NOMO-1 treated with dmso at 0.1 percent for 144 hours (cell line): ENCODE measurements at regions not wholly inside any gene's neighbourhood (a gene's known extent, or its start where the extent isn't known, plus 50 kb on each side); places are given as distances from the start of the nearest gene placed in this dataset.
"Not testable (repeated sequence)": the region's sequence is repeated elsewhere in the genome, so short reads cannot be mapped to it uniquely, and the experiment has no call there.

Source experiments
- DNase-seq: peaks from one replicate; lab custom pipeline; 2025; ENCODE audit not compliant: unreplicated experiment; lab: John Stamatoyannopoulos, UW

DNA sequence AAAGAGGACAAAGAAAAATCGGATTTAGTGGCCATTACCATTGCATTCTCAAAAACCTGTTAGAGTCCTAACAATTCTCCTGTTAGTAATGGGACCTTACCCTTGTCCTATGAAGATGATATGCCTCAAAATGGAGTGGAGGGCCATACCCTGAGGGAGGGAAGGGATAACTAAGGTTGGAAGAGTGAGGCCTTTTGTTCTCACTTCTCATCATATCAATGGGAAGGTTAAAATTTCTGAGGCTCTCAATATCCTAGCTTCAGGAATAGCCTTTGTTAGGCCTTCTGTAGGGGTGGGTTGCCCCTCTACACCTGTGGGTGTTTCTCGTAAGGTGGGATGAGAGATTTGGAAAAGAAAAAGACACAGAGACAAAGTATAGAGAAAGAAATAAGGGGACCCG is 109.4 kb upstream of the SGIP1 start:
- DNase-seq = not testable (repeated sequence)

DNA sequence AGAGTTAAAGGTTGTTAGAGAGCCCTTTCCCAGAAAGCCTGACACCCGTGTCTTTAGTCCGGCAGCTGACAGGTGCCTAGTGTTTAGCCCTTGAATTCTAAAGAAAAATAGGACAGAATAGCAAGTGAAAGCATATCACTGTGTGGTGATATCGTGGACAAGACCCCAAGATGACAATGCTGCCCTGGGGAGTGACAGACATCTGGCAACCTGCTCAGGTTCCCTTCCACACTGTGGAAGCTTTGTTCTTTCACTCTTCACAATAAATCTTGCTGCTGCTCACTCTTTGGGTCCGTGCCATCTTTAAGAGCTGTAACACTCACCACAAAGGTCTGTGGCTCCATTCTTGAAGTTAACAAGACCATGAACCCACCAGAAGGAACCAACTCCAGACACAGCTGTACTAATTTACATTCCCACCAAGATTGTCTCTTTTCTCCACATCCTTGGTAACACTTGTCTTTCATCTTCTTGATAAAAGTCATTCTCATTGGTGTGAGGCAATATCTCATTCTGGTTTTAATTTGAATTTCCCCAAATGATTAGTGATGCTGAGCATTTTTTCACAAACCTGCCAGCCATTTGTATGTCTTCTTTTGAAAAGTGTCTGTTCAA is 107.6 kb upstream of the SGIP1 start:
- no peak for DNase-seq

- not testable (repeated sequence) for DNase-seq
These were observed 103.1 kb upstream of the SGIP1 start for GRCh38 chr1:66430815-66431214.

DNA sequence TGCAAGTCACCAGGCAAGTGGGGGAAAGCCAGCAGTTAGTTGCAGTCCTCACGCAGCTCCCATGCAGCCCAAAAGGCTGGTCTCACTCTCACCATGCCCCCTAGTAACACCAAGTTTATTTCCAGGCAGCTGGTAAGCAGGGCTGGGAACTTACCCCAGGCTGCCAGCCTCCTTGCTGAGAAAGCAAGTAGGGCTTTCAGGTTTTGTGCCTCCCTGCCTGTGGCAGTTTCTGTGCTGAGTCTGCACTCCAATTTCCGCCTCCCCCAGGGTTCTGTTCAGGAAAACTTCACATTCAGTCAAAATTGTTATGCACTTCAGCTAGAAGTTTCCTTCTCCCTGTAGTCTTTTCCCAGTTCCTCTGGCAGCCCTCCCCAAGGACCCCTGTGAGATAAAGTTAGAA is 102.0 kb upstream of the SGIP1 start:
- DNase-seq = no peak

DNA sequence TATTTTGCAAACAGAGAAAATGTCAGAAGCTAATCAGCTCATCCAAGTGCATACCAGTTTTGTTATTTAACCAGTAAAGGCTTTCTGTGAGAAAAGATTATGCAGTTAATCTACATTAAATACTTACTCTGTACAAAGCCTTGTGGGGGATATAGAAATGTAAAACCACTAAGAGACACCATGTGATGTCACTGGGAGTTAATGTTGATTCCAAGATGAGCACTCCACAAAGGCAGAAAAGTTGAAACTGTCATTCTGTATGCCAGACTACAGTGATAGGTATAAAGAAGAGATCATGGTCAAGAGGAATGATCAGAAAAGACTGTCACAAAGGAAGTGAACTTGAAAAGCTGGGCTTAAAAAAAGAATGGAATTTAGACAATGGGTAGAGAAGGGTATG is 100.3 kb upstream of the SGIP1 start:
- DNase-seq = no peak

- DNase-seq = no peak
These were observed 99.9 kb upstream of the SGIP1 start for GRCh38 chr1:66434096-66434495.

- no peak for DNase-seq
These were observed 98.4 kb upstream of the SGIP1 start for GRCh38 chr1:66435541-66435940.

- no peak for DNase-seq
These were observed 97.4 kb upstream of the SGIP1 start for GRCh38 chr1:66436378-66437135.

GRCh38 chr1:66437136-66437401 is 96.9 kb upstream of the SGIP1 start:
- no peak for DNase-seq

GRCh38 chr1:66438062-66438461 is 95.9 kb upstream of the SGIP1 start:
- no peak for DNase-seq

DNA sequence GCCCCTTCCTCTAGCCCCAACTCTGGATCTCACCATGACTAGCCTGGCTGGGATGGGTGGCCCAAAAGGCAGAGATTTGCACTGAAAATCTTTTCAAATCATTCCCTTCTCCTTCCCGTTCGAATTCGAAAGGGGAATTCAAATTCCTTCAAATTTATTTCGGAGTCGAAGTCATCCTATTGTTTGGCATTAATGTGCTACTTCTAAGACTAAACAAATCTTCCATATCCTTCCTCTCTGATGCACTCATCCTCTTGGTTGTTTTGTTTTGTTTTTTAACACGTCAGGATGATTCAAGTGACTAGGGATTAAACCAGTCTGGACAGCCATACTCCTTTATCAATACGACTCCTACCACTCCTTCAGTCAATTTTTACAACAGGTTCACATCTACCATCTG is 95.5 kb upstream of the SGIP1 start:
- no peak for DNase-seq

GRCh38 chr1:66439031-66439740 is 94.8 kb upstream of the SGIP1 start:
- peak; percentile 66 for DNase-seq

- DNase-seq = no peak
These were observed 90.2 kb upstream of the SGIP1 start for GRCh38 chr1:66443793-66444192.

DNA sequence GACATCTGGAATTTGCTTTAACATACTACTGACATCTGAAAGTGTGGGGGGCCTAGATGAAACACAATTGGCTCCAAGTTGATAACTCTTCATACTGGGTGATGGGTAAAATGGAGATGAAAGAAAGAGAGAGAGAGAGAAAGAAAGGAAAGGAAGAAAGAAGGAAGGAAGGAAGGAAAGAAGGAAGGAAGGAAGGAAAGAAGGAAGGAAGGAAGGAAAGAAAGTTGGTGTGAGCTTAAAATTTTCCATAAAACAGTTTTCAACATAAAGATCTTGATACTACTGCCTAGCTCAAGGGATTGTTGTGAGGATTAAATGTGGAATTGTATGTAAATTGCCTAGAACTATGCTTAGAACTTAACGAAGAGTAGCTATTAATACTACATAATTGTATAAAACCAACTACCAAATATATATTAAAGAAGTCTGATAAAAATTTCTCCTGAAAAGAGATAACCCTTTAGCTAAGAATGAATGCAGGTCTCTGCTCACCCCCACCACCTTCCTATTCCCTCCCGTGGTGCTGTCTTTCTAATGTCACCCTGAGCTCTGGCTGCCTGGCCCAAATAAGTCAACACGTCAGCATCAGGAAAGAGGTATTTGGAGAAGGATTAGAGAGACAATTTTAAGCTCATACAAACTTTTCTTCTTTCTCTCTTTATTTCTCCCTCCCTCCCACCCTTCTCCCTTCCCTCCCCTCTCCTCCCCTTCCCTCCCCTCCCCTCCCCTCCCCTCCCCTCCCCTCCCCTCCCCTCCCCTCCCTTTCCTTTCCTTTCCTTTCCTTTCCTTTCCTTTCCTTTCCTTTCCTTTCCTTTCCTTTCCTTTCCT is 89.3 kb upstream of the SGIP1 start:
- DNase-seq = no peak

DNA sequence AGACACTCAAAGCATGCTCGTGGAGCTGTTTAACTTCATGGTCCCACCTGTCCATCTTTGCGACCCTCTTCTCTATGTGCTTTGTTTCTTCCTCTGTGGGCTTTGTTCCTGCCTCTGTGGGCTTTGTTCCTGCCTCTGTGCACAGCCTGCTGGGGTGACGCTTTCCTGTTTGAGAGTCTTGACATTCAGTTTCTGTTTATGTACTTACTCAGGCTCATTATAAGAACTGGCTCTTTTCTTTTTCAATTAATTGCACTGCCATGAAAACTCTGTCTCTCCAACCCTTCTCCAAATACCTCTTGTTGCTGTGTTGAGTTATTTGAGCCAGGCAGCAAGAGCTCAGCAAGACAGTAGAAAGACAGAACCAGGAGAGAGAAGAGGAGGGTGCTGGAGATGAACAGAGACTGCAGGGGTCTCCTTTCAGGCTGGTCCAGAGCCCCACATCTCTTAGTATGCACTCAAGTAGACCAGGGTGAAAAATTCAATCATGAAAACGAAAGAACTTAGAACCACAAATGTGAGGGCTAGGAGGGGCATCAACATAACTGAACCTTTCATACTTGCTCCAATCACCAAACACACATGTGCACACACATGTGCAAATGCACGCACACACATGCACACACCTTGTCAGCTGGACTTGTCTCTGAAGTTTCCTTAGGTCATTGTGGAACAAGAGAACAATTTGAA is 88.3 kb upstream of the SGIP1 start:
- DNase-seq = peak; percentile 9

DNA sequence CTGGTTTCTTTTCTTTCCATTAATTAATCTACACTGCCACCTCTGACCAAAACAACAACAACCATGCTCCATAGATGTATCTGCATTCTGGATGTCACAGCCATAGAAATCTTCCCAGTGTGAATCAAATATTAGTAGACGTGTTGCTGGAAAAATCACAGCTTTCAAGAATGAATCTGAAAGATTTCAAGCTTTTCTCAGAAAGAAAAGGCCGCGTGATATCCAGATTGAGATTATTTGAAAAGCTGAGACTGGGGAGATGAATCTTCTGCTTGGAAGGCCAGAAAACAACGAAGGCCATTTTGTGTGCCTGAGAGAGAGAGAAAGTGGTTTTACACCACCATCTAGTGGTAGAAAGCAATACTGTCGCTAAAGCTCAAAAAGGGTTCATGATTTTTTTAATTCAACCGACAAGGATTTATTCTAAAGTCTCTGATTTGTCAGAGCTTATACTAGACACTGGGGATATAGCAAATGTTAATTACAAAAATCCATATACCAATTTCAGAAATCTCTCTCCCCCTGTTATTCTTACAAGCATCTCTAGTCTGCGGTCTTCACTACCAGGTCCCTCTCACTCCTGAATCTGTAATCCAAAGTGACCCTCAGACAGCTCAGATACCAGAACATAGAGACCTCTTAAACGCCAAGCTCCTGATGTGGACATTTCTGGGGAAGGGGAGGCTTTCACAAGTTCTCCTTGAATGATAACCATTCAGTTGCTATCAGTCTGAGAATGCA is 87.5 kb upstream of the SGIP1 start:
- DNase-seq = peak; percentile 27

DNA sequence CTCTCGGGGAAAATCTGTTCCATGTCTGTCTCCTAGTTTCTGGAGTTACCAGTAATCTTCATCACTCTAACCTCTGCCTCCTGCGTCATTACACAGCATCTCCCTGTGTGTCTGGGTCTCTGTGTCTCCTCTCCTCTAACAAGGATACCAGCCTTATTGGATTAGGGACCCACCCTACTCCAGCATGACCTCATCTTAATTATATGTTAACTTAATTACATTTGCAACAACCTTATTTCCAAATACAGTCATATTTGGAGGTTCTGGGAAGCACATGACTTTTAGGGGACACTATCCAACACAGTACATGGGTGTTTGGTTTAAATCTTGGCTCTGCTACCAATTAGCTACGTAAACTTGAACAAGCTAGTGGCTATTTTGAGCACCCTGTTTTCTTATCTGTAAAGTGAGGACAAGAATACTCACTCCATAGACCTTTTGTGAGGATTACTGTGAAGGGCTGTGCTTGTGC is 83.9 kb upstream of the SGIP1 start:
- no peak for DNase-seq

- DNase-seq = no peak
These were observed 83.1 kb upstream of the SGIP1 start for GRCh38 chr1:66450847-66451246.

- DNase-seq = no peak
These were observed 81.8 kb upstream of the SGIP1 start for GRCh38 chr1:66452162-66452561.

DNA sequence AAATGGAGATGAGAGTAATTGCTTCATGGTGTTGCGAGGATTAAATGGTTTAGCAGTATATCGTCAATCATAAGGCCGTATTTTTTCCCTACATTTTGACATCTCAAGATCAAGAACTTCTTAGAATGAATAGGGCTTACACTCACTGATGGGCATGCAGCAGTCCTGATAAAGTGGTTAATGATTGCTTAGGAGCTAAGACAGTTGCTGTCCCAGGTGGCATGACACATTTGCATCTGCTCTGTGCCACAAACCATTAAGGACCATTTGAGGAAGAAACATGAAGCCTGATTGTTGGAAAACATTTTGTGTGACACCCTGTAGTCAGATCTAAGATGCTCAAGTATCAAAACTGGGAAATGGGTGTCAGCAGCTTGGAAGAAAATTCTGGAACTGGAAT is 81.0 kb upstream of the SGIP1 start:
- DNase-seq = no peak
